OCI-LY7 (cell line): ENCODE measurements at regions not wholly inside any gene's neighbourhood (a gene's known extent, or its start where the extent isn't known, plus 50 kb on each side); places are given as distances from the start of the nearest gene placed in this dataset.
"Not testable (repeated sequence)": the region's sequence is repeated elsewhere in the genome, so short reads cannot be mapped to it uniquely, and the experiment has no call there.

ENCODE experiments used
- EZH2phosphoT487 ChIP-seq: fragments of 200-600 bp; sonication (generic); IDR thresholded peaks from 2 replicates; pipeline ENCODE4 v1.6.1; 2018; ENCODE audit warnings: low read depth, borderline replicate concordance, mild to moderate bottlenecking, mixed run types, antibody characterized with exemption, low read length, moderate library complexity, mixed read lengths
- TF ChIP-seq, protein P1 (sequence below): fragments of 200-600 bp; sonication (generic); conservative IDR thresholded peaks from 2 replicates; pipeline ENCODE4 v1.5.1; 2014; ENCODE audit warnings: mild to moderate bottlenecking, antibody characterized with exemption, low read length, moderate library complexity, mixed read lengths

DNA sequence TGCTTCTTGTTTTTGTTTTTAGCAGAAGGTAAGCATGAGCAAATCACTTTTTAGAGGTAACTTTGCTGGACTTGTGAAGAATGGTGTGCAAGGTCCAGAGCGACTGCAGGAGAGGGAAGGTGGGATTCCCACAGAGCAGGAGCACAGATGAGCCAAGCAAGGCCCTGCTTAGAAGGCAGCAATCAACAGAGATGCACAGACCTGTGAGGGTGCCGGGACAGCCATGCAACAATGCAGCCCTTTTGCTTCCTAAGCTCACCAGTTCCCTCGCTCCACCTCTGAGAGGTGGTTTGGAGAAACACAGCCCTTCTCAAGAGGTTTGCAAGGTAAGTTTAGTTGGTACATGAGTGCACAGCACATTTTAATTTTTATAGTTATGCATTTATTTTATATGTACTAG lies 85.1 kb upstream of the FBXO28 start:
- TF ChIP-seq, protein P1, sequence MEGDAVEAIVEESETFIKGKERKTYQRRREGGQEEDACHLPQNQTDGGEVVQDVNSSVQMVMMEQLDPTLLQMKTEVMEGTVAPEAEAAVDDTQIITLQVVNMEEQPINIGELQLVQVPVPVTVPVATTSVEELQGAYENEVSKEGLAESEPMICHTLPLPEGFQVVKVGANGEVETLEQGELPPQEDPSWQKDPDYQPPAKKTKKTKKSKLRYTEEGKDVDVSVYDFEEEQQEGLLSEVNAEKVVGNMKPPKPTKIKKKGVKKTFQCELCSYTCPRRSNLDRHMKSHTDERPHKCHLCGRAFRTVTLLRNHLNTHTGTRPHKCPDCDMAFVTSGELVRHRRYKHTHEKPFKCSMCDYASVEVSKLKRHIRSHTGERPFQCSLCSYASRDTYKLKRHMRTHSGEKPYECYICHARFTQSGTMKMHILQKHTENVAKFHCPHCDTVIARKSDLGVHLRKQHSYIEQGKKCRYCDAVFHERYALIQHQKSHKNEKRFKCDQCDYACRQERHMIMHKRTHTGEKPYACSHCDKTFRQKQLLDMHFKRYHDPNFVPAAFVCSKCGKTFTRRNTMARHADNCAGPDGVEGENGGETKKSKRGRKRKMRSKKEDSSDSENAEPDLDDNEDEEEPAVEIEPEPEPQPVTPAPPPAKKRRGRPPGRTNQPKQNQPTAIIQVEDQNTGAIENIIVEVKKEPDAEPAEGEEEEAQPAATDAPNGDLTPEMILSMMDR: not testable (repeated sequence)
- not testable (repeated sequence) for TF ChIP-seq EZH2phosphoT487
